GM23248 (cell line): ENCODE measurements at regions not wholly inside any gene's neighbourhood (a gene's known extent, or its start where the extent isn't known, plus 50 kb on each side); places are given as distances from the start of the nearest gene placed in this dataset.

ENCODE experiments used
- EZH2 ChIP-seq: fragments of 200-600 bp; sonication (generic); IDR thresholded peaks from 2 replicates; pipeline ENCODE4 v1.6.1; 2018; ENCODE audit warnings: antibody characterized with exemption, mild to moderate bottlenecking; ENCODE audit not compliant: insufficient read depth, poor library complexity, severe bottlenecking
- EZH2phosphoT487 ChIP-seq: fragments of 200-600 bp; sonication (generic); IDR thresholded peaks from 2 replicates; pipeline ENCODE4 v1.6.1; 2018; ENCODE audit warnings: antibody characterized with exemption, moderate library complexity, mild to moderate bottlenecking, low read depth; ENCODE audit not compliant: insufficient read depth

DNA sequence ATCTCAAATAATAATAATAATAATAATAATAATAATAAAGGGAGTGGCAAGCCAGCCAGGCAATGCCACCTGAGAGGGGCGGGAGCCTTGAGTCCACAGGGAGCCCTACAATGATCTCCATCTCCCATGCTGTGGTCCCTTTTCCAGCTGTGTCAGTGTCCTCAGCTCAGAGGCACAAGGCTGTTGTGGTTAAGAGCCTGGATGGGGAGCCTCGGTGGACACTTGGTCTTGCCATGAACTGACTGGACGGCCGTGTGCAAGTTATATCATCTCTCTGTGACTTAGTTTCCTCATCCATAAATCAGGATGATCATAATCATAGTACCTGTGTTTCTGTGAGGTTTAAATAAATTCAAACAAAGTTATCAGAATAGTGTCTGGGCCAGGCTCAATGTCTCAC is 127.8 kb upstream of the TIAM1 start:
- TF ChIP-seq EZH2phosphoT487 (no peak), EZH2 (no peak)
